ENCODE measurements at regions not wholly inside any gene's neighbourhood (a gene's known extent, or its start where the extent isn't known, plus 50 kb on each side); places are given as distances from the start of the nearest gene placed in this dataset.

DNA sequence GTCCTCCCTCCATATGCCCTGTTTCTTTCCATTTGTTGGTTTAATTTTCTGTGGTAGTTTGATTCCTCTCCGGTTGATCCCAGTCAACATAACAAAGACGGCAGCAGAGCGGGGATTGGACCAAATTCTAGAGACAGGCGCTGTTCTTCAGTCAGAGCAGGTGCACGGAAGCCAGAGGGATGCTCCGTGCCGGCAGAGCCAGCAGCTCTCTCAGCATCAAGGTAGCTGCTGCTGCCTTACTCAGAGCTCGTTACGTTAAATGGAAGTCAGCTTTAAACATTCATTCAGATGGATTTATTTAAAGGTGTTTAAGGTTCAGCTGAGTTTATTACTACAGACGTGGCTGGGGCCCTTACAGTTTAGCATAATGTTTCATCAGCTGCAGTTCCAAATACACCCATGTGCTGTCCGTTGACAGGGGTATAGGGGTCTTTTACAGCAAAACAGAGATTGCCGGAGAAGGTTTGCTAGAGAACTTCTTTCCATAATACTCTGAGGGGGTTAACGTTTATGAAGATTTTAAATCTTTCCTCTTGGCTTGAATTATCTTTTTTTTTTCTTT, 497.2 kb upstream of the PIK3C3 start:
- Mint-ChIP-seq H3K9me3 (peaks cover 7 to 11% of the 10 kb centered on the region in 2 donors), H3K27ac (no peak overlapping the region)
- DNase-seq (ENCODE audit: low spot score in 2 of 2) = no peak

DNA sequence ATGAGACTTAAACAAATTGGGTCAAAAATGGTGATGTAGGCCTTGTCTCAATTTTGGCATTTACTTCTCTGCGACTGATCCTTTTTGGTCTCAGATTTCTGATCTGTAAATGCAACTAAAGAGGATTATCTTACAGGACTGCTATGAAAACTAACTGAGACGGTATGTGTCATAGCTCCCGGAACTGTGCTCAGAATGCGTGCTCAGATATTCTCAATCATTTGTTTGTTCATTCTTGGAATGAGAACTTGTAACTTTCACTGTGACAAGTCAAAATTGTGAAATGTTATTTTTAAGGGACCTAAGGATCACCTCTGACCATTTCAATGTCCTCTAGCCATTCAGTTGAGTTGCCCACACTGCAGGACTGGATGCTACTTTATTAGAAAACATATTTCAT, 498.2 kb upstream of the PIK3C3 start:
- peaks cover 7 to 9% of the 10 kb centered on the region in 2 donors for H3K9me3 Mint-ChIP-seq
- DNase-seq (ENCODE audit: low spot score in 2 of 2) = no peak
- ATAC-seq = no peak
- H3K27ac Mint-ChIP-seq = no peak overlapping the region
- H3K36me3 Mint-ChIP-seq = no peaks in the 10 kb centered on the region

More for the DNA sequence above, 497.2 kb upstream of the PIK3C3 start:
- ATAC-seq = no peak
- no peaks in the 10 kb centered on the region for H3K36me3 Mint-ChIP-seq

DNA sequence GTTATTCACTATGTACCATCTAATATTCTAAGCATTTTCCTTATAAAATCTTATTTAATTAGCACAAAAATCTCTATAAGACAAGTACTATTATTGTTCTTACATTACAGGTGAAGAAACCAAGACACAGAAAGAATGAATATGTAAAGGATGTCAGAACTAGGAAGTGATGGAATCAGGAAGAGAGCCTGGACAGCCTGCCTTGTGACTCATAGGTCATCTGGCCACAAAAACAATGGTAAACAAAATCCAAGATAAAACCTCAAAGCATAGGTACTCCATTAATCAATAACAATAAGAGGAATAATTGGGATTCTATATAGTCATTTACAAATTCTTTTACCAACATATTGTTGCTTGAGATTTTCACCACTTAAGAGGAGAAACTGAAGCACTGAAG, 505.4 kb upstream of the PIK3C3 start:
- H3K36me3 Mint-ChIP-seq = peaks cover 0 to 5% of the 10 kb centered on the region in 2 donors
- peaks cover 12 to 13% of the 10 kb centered on the region in 2 donors for H3K9me3 Mint-ChIP-seq
- DNase-seq (ENCODE audit: low spot score in 2 of 2) = no peak
- no peak overlapping the region for H3K27ac Mint-ChIP-seq
- no peak for ATAC-seq

DNA sequence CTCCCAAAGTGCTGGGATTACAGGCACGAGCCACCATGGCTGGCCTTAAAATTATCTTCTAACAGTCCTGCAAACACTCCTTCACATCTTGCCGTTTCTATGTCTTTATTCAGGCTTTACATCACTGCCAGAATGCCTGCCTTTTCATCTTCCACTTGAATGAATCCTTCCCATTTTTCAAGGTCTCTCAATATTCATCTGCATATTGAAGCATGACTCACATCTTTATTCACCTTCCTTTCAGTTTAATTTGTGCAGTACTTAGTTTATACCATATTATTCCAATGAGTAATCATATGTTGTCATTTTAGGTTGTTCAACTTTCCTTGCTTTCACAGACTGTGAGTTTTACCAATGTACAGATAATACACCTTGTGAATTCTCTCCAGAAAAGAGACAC, 510.1 kb upstream of the PIK3C3 start:
- peaks cover 0 to 5% of the 10 kb centered on the region in 2 donors for H3K36me3 Mint-ChIP-seq
- H3K9me3 Mint-ChIP-seq = peaks cover 23% of the 10 kb centered on the region in 2 donors
- ATAC-seq (no peak), DNase-seq (ENCODE audit: low spot score in 2 of 2) (no peak)
- no peak overlapping the region for H3K27ac Mint-ChIP-seq

DNA sequence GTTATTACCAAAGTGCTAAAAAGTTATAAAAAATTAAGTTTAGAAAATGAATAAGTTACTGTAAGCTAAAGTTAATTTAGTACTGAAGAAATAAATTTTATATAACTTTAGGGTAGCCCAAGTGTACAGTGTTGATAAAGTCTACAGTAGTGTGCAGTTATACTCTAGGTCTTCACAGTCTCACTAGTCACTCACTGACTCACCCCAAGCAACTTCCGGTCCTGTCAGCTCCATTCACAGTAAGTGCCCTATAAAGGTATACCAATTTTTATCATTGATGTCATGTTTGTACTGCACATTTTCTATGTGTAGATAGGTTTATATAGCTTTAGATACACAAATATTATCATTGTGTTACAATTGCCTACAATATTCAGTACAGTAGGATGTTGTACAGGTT, 518.3 kb upstream of the PIK3C3 start:
- peaks cover 18 to 20% of the 10 kb centered on the region in 2 donors for H3K9me3 Mint-ChIP-seq
- no peak overlapping the region for H3K27ac Mint-ChIP-seq
- H3K36me3 Mint-ChIP-seq = no peaks in the 10 kb centered on the region
- no peak for ATAC-seq
- DNase-seq (ENCODE audit: low spot score in 2 of 2) = no peak

DNA sequence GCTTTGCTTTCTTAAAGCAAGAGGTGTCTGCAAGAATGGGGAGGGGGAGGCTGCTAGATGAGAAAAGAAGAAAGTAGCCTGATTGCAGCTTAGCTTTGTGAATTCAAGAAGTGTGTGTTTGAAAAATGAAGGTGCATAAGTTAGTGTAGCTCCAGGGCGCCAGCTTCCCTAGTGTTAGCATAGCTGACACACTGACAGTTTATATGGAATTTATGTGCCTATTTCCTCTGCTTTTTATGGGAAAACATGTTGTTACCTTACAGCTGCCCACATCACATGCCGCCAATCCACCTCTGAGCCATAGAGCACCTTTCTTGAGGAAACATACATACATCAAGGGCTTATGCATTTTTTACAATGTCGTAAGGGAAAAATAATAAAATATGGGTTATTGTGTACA, 536.4 kb upstream of the PIK3C3 start:
- DNase-seq (ENCODE audit: low spot score in 2 of 2) (no peak), ATAC-seq (no peak)
- Mint-ChIP-seq H3K36me3 (no peaks in the 10 kb centered on the region), H3K27ac (no peak overlapping the region), H3K9me3 (peaks cover 8 to 17% of the 10 kb centered on the region in 2 donors)

DNA sequence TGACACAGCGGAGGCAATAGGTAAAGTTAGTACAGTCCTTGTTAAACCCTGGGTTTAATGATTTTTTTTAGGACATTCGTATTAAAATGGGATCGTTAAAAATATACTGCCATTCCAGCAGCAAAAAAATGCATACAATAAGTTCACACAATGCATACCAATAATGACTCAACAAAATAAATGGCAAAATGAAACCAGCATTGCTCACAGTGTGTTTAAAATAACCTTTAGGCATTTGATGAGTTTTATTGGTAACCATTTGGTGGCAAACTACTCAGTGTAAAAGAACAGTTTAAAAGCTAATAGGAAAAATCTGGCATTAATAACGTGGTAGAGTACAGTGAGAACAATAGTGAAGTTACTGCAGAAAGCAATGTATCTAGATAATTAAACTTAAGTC, 539.0 kb upstream of the PIK3C3 start:
- ATAC-seq (no peak), DNase-seq (ENCODE audit: low spot score in 2 of 2) (no peak)
- no peak overlapping the region for H3K27ac Mint-ChIP-seq
- H3K9me3 Mint-ChIP-seq = peaks cover 5 to 24% of the 10 kb centered on the region in 2 donors
- no peaks in the 10 kb centered on the region for H3K36me3 Mint-ChIP-seq

DNA sequence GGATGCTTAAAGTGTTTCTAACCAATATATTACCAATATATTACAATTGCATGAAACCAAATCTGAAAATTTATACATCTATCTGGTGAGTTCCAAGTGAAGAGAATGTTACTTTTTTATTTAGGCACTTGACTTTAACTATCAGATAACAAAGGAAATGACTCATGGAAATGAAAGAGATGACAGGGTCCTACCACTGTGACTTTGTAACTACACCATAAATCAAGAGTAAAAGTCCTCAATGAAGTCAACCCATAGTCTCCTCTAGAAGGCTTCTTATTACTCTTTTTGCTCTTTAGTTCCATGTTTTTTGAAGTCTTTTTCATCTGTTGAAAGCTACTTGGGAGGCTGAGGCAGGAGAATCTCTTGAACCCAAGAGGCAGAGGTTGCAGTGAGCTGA, 545.0 kb upstream of the PIK3C3 start:
- H3K36me3 Mint-ChIP-seq = no peaks in the 10 kb centered on the region
- DNase-seq (ENCODE audit: low spot score in 2 of 2) (no peak), ATAC-seq (no peak)
- peaks cover 14 to 26% of the 10 kb centered on the region in 2 donors for H3K9me3 Mint-ChIP-seq
- no peak overlapping the region for H3K27ac Mint-ChIP-seq

DNA sequence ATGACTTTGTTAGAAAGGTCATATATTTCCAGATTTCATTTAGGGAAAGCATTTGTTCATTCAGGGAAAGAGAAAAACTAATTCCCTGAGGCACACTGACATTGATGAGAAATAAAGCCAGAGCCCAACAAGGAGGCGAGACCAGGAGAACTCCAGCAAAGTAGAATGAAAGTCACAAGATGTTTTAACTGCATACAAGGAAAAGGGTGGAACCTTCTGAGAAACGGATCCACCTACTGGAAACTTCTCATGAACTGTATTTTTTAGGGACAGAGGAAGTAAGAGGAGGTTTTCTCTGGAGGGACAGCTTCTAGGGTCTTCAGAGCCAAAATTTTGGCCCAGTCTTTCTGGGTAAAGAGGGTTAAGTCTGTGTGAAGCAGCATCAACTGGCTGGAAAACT, 548.2 kb upstream of the PIK3C3 start:
- ATAC-seq (no peak), DNase-seq (ENCODE audit: low spot score in 2 of 2) (no peak)
- H3K9me3 Mint-ChIP-seq = peaks cover 11 to 17% of the 10 kb centered on the region in 2 donors
- H3K27ac Mint-ChIP-seq = no peak overlapping the region
- no peaks in the 10 kb centered on the region for H3K36me3 Mint-ChIP-seq

DNA sequence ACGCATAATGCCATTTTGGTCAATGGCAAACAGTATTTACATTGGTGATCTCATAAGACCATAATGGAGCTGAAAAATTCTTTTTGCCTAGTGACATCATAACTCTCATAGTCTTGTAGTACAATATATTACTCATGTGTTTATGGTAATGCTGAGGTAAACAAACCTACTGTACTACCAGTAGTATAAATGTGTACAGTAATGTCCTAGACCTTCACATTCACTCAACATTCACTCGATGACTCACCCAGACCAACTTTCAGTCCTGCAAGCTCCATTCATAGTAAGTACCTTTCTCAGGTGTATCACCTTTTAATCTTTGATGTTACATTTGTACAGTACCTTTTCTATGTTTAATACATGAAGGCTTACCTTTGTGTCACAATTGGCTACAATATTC, 558.2 kb upstream of the PIK3C3 start:
- DNase-seq (ENCODE audit: low spot score in 2 of 2) (no peak), ATAC-seq (no peak)
- H3K36me3 Mint-ChIP-seq = no peaks in the 10 kb centered on the region
- H3K9me3 Mint-ChIP-seq = peaks cover 4 to 8% of the 10 kb centered on the region in 2 donors
- no peak overlapping the region for H3K27ac Mint-ChIP-seq

DNA sequence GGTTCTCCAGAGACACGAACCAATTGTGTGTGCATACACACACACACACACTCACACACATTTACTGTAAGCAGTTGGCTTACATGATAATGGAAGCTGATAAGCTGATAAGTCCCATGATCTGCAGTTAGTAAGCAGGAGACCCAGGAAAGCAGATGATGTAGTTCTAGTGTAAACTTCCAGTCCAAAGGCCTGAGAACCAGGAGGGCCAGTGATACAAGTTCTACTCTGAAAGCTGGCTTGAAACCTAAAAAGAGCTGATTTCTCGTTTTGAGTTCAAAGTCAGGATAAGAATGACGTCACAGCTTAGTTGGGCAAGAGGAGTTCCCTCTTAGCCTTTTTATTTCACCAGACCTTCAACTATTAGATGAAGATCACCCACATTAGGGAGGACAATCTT, 558.8 kb upstream of the PIK3C3 start:
- H3K36me3 Mint-ChIP-seq = no peaks in the 10 kb centered on the region
- H3K9me3 Mint-ChIP-seq = peaks cover 4 to 8% of the 10 kb centered on the region in 2 donors
- ATAC-seq (no peak), DNase-seq (ENCODE audit: low spot score in 2 of 2) (no peak)
- H3K27ac Mint-ChIP-seq = no peak overlapping the region

DNA sequence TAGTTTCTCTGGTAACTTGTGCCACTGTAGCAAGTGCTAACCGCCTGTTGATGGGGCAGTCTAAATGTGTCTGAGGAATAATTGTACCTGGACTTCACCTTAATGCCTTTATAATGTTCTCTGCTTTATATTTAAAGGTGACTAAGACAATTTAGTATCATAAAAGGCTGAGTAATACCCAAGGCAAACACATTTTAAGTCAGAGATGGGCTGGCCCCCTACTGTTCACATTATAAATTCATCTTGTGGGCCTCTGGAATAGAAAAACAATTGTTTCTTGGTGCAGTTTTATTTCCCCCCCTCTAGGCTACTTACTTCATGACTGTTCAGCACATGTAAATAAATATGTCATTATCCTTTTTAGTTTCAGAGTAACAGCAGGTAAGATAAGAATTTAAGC, 559.3 kb upstream of the PIK3C3 start:
- Mint-ChIP-seq H3K27ac (no peak overlapping the region), H3K9me3 (peaks cover 4 to 8% of the 10 kb centered on the region in 2 donors), H3K36me3 (no peaks in the 10 kb centered on the region)
- DNase-seq (ENCODE audit: low spot score in 2 of 2) (no peak), ATAC-seq (no peak)

DNA sequence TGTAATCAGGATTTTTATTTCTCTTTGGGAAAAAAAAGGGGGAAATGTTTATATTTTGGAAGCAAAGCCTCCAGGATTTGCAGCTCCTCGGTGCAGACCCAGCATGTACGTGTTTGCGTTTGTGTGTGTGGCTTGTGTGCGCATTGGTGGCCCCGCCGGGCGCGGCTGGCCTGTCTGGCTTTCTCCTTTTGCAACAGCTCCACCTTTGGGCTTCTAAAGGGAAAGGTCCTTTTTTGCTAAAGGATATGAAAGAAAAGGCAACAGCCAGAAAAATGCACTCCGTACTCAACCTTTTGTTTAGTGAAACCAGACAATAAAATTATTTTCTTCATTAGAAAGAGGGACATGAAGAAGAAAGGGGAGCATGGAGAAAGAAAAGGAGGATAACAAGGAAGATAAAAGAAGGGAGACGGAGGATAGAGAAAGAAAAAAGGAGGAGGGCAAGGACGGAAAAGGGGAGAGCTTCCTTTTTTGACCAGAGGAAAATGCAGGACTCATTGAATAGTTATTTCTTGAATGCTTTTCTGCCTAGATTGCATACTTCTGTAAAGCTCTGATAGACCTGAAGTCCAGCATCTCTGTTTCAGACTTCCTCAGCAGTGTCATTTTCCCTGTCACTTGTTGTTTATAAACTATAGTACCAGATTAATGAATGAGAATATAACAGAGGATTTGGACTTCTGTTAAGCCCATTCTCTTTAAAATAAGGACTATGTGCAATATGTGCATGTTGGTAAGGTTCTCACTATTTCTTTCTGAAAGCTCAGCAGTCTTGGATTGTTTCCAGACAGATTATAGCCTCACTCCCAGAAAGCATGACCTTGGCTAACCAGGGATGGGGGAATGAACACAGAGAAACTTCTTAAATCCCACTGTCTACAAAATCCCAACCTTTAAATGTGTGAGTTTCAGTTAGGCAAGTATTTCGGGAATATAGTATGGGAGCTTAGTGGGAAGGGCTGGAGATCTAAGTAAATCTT, 563.1 kb upstream of the PIK3C3 start:
- Mint-ChIP-seq H3K36me3 (no peaks in the 10 kb centered on the region), H3K9me3 (peaks cover 0 to 4% of the 10 kb centered on the region in 2 donors), H3K27ac (no peak overlapping the region)
- no peak for DNase-seq (ENCODE audit: low spot score in 2 of 2)
- ATAC-seq = no peak

DNA sequence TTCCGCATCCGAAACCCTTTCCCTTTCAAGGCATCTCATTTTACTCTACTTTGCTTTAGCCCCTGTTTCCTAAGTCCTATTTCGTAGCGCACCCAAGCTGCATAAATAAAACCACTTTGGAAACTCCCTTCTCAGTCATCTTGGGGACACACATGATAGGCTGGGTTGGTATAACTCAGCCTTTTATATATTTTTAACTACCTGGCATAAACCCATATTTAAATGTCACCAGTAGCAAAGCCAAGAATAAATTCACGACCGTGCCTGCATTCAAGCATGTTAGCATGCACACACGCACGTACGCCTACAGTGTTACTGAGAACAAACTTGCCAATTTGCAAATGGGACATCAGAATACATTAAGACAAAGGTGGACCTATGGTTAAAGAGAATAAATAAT, 564.7 kb upstream of the PIK3C3 start:
- Mint-ChIP-seq H3K27ac (no peak overlapping the region), H3K36me3 (no peaks in the 10 kb centered on the region), H3K9me3 (peaks cover 0 to 4% of the 10 kb centered on the region in 2 donors)
- no peak for DNase-seq (ENCODE audit: low spot score in 2 of 2)
- ATAC-seq = no peak

DNA sequence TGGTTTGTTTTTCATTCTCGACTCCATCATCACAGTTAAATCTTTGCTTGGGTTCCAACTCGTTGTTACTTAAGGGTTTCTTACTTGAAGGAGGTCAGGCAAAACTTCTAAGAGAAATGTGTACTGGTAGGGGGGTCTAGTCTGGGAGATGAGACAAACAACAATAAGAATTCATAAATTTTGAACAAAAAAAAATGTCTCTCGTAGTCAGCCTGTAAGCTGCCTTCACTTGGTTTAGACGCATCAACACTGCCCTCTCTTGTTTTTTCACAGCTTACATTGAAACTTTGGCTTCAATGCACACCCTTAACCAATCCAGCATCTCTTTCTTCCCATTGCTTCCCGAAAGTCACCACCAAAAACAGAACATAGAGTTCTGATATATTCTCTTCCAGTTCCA, 576.4 kb upstream of the PIK3C3 start:
- H3K9me3 Mint-ChIP-seq = peaks cover 19 to 24% of the 10 kb centered on the region in 2 donors
- no peak for DNase-seq (ENCODE audit: low spot score in 2 of 2)
- ATAC-seq = no peak
- H3K27ac Mint-ChIP-seq = no peak overlapping the region
- peaks cover 0 to 6% of the 10 kb centered on the region in 2 donors for H3K36me3 Mint-ChIP-seq

DNA sequence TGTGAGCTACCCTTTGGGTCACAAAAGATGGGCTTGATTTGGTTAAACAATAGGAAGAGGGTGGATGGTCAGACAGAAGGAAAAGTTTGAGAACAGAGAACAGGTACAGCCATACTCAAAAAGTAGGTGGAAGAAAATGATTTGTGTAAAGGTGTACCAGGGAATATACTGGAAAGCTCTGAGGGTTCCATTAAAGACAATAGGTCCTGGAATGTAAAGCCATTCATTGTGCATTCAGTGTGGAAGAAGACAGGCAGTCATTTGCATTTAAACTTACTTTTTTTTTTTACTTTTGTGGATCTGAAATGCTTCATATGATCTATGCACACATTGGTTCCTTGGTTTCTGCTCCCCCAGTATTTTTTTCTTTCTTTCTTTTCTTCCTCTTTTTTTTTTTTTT, 581.4 kb upstream of the PIK3C3 start:
- ATAC-seq (no peak), DNase-seq (ENCODE audit: low spot score in 2 of 2) (no peak)
- Mint-ChIP-seq H3K27ac (no peak overlapping the region), H3K36me3 (peaks cover 0 to 6% of the 10 kb centered on the region in 2 donors), H3K9me3 (peaks cover 22 to 28% of the 10 kb centered on the region in 2 donors)

DNA sequence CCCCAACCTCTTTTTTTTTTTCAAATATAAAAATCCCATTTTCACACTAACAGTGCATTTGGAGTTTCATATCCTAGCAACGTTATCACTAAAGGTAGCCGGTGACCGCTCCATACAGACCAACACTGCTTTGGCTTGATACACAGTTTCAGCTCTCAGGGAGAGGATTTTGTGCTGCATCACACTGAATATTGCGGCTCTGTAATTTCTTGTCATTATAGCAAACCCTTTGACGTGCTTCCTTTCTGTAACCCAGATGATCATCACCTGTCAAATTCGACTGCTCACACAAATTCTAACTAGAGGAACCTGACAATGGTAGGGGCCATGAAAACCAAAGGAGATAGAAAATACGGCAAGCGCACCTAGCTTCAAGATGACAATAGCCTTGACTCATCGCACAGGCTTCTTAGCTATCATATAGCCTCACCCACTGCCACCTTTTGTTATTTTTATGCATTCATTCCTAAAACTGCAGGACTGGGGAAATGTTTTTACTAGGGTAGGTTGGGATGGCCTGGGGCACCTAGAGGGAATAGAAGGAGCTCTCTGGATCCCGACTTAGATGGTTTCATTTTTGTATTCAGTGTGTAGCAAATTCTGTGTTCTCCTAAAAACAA, 582.9 kb upstream of the PIK3C3 start:
- Mint-ChIP-seq H3K36me3 (peaks cover 0 to 5% of the 10 kb centered on the region in 2 donors), H3K27ac (no peak overlapping the region), H3K9me3 (peaks cover 20 to 27% of the 10 kb centered on the region in 2 donors)
- DNase-seq (ENCODE audit: low spot score in 2 of 2) = no peak
- no peak for ATAC-seq

Data from activated naive CD4-positive, alpha-beta T cell treated with anti-CD3 and anti-CD28 coated beads, Interleukin-2, amount 50 U/mL, for 72 hours (primary cell).